Left colon (tissue), 2 donors: ENCODE measurements at regions not wholly inside any gene's neighbourhood (a gene's known extent, or its start where the extent isn't known, plus 50 kb on each side); places are given as distances from the start of the nearest gene placed in this dataset.

ENCODE experiments used
- ATAC-seq: fragments of 200-7000 bp; cut with Tn5 transposase; one replicate; pipeline ENCODE4 v1.9.1; 2020; ENCODE audit warnings: mild to moderate bottlenecking, moderate library complexity
- DNase-seq, 2 donors: peaks; one replicate each; pipeline ENCODE4 v3.0.0-alpha.2; 2020
- intact Hi-C, 2 donors: fragments of 100-400 bp; cut with DNase I in 1 of 2; cut with micrococcal nuclease in 1 of 2; formaldehyde crosslinking; loops; one replicate each; pipeline versions ENCODE4 v1.11.2 to v1.14.0; 2022; cut with DNase I, micrococcal nuclease
- donor health status: DM: no; HTN: no; CAD: no.
- donor health status: DM: yes; HTN: yes; CAD: no.

DNA sequence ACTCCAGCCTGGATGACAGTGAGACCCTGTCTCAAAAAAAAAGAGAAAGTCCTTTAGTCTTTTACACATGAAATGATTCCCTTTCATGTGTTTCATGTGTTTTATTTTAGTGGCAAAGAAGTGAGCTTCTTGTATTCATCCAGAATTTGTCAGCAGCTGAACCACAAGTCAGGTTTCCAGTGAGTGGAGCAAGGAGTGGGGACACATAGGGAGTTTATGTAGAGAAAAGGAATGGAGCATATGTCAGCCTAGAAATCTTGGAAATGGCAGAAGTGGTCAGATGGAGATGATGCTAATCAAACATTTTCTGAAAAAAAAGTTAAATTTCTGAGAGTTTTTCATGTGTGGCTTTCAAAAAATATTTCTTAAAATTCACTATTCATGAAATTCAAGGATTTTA is 383.0 kb upstream of the GATB start:
- intact Hi-C loops: no loop called here
- DNase-seq: no peak
- ATAC-seq: no peak

DNA sequence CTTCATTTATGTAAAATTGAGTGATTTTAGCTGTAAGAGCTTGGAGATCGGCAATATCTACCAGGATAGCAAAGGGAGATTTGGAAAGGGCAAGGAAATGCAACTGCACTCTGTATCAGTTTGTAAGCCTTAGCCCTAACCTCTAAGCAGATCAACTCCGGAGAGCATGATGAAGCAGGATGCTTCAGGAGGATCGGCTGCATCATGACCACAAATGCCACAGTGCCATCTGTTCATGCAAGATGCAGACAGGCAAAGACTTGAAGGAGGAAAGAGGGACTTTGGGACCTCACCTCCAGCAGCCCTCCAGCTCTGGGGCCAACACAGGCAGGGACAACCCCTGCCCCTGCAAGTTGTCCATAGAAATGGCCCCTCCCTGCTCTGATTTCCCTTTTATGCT is 377.6 kb upstream of the GATB start:
- ATAC-seq: no peak
- no peak for DNase-seq
- intact Hi-C loops: no loop called here

DNA sequence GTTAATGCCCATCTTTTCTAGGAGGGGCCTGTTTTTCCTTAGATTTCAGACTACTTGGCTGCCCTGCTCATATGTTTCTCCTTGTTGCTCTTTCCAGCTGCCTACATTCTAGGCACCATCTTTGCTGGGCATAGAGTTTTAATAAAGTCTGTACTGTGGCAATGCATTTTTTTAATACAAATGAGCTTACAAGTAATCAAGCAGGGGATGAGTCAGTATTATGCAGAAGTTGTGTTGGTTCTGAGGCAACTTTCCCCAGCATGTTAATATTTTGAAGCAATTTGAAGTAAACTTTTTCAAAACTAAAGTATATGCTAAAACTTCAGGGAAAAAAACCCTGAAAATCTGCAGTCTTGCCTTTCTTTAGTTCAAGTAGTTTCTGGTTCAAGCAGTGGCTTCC is 372.0 kb upstream of the GATB start:
- no peak for DNase-seq
- intact Hi-C loops: no loop called here
- no peak for ATAC-seq

DNA sequence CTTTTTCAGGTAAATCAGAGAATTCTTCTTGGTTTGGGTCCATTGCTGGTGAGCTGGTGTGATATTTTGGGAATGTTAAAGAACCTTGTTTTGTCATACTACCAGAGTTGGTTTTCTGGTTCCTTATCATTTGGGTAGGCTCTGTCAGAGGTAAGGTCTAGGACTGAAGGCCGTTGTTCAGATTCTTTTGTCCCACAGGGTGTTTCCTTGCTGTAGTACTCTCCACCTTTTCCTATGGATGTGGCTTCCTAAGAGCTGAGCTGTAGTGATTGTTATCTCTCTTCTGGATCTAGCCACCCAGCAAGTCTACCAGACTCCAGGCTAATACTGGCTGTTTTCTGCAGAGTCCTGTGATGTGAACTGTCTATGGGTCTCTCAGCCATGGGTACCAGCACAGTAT is 367.5 kb upstream of the GATB start:
- intact Hi-C loops: no loop called here
- no peak for DNase-seq
- ATAC-seq: no peak

GRCh38 chr4:152126238-152126637 is 365.4 kb upstream of the GATB start:
- intact Hi-C loops: no loop called here
- ATAC-seq: no peak
- no peak for DNase-seq

DNA sequence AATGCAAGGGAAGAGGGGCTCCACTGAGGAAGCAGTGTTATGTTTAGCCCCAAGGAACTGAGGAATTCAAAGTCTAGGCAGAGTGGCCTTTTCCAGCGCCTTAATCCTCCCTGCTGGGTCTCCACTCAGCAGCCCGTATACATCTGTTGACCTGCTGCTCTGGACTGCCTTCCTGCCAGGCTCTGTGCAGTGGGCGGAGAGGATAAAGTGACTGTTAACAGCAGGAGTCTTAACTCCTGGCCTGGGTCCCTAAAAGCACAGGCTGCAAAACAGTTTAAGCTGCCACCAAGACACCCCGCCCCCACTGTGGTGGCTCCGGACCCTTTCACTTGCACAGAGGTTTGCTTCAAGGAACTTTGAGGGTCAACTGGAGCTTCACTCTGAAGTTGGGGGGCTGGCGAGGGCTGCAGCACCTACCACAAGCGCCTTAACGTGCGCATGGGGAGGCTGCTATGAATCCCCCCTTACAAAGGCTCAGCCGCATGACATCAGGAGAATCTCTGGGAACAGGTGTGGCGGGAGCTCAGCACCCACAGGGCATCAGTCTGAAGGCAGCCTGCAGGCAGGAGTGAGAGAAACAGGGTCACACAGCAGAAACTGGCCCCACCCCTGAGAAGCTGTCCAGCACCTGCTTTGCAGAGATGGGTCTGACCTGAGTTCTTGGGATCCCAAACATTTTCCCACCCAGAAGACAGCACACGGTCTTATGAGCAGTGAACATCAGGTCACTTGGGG is 358.2 kb upstream of the GATB start:
- no peak for DNase-seq
- ATAC-seq: no peak
- intact Hi-C loops: no loop called here

DNA sequence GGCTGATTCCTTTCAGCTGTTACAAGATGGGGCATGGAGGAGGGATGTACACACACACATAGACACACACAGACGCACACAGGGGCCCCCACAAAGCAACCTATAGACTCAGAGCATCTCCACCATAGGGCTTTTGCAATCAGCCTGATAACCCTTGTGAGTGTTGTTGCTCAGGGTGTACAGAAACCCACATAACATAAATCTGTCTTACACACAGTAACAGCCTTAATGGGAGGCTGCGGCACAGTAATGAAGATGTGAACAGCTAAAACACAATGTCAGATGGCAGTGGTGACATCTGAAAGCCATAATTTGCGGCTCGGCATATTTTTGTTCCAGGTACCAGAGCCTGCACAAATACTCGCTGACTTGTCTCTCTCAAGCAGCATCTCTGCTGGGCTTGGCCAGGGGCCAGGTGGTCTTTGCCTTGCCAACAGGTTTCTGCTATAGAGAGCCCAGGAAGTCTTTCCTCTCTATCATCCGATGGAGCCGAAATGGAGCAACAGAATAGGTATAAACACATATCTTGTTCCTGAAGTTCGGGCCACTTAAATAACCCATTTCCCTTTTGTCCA is 357.2 kb upstream of the GATB start:
- ATAC-seq (no peak), DNase-seq (no peak)
- intact Hi-C loops: no loop called here

DNA sequence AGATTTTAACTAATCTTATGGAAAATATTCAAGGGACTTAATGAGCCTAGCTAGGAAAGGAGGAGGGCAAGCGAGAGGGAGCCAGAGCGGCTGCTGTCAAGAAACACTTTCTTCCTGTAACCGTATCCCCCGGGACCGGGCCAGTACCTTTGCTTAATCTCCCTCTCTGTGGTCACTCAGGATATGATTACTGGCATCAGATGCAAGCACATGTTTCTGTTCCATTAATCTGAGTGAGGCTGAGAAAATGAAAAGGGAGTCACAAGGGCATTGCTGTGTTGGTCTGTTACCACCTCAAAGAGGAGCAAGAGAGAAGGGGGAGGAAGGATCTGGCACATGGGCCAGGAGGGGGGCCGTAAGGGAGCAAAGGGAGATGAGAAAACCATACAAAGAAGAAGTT is 356.7 kb upstream of the GATB start:
- ATAC-seq: no peak
- intact Hi-C loops: no loop called here

DNA sequence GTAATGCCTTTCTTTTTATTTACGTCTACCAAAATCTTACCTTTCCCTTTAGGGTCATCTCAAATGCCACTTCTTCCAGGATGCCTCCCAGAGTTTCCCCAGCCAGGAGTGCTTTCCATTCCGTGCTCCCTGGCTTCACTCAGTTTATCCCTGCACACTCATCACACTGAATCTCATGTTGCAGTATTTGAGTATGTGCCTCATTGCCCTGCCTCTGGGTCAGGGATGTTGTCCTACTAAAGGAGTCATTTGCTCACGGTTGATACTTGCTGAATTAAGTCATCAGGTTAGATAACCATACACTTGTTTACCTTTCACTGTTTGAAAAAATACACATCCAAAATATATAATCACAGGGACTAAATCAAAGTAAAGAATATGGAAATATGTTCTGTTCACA is 356.2 kb upstream of the GATB start:
- DNase-seq: no peak
- intact Hi-C loops: no loop called here
- ATAC-seq: no peak

More for the DNA sequence above, 356.7 kb upstream of the GATB start:
- no peak for DNase-seq

DNA sequence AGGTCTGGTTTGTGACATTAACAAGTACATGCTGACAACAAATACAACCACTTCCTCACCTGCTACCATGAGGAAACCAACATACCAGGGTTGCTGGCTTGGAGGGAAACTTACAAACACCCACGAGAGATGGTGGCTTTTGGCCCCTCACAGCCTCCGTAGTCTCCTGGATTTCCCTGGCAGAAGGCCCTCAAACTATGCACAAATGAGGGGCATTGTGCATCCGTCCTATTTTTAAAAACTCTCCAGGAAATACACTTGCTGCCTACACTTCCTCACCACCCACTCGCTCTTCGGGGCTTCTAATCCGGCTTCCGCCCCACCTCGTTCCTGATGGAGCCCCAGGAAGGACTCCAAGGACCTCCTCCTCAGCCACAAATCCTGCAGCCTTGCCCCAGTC is 355.0 kb upstream of the GATB start:
- no peak for DNase-seq
- no peak for ATAC-seq
- intact Hi-C loops: no loop called here

DNA sequence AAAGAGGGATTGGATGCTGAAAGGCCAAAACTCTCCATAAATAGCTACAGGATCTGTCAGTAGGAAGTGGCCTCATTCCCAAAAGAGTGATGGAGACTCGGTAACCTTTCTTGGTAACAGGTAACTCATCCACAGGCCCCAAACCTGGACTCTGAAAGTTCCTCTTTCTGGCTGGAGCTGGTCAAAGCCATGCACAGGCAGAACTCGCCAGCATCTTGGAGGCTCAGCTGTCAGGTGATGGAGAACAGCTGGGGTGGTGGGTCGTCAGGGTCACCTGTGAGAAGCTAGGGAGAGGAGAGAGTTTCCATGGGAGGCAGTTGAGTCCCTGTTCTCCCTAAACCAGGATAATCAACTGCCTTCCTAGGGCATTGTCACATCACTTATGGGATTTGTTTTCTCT is 354.3 kb upstream of the GATB start:
- DNase-seq (no peak), ATAC-seq (no peak)
- intact Hi-C loops: no loop called here

- intact Hi-C loops: no loop called here
- no peak for ATAC-seq
- no peak for DNase-seq
Measured at GRCh38 chr4:152114562-152114961, 353.8 kb upstream of the GATB start.

DNA sequence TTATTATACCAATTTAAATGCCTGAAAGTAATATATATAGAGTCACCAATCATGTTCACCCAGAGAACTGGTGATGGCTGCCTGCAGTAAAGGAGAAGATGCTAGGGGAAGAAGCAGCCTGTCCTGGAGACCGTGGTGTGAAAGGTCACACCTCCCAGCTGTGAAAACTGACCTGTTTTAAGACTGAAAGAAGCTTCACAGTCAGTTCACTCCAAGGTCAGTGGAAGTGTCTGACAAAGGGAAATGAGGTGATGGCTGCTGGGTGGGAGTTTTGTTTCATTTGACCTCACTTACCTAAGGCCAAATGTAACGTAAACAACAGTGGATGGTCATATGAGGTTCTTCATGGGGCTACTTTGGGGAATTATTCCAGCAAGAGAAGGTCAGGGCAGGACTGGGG is 352.1 kb upstream of the GATB start:
- intact Hi-C loops: no loop called here
- ATAC-seq (no peak), DNase-seq (no peak)

- no peak for ATAC-seq
- intact Hi-C loops: no loop called here
- no peak for DNase-seq
Measured at GRCh38 chr4:152112190-152112589, 351.4 kb upstream of the GATB start.

- ATAC-seq (no peak), DNase-seq (no peak)
- intact Hi-C loops: no loop called here
Measured at GRCh38 chr4:152110780-152111179, 350.0 kb upstream of the GATB start.

DNA sequence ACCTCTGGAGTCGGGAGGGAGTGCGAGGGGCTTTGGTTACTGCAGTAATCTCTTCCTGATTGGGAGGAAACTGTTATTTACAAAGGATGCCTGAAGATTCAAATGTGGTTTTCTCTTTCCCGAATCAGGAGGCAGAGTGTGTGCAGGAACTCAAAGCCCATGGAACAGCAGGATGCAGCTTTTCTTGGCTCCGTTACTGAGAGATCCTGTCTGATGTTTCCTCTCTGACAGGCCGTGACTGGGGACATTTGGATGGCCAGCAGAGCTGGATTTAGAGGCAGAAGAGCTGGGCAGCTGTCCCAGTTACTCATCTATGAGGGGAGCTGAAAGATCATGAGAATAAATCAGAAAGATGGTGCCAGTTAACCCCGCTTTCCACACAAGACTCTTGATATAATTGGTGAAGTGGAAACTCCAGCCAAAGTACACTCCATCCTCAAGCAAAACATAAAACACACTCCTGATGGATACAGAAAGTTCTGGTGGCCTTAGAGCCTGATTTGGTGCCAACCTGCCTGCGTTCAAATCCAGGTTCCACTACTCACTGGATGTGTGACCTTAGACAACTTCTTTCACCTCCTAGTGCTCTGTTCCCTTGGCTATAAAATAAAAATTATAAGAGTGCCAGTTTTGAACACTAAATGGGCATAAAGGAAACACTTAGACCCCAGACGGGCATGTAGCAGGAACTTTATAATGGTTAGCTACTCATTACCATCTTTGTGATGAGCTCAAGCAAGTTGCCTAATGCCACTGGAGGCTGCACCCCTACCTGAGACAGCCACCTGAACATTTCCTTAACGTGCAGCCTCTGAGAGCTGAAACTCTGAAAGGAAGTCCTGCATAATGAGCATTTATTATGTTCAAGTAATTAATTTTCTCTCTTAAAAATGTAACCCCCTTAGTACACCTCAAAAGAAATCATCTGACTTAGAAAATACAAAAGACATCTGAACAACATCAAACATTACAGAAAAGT is 349.0 kb upstream of the GATB start:
- intact Hi-C loops: no loop called here
- no peak for DNase-seq
- no peak for ATAC-seq

DNA sequence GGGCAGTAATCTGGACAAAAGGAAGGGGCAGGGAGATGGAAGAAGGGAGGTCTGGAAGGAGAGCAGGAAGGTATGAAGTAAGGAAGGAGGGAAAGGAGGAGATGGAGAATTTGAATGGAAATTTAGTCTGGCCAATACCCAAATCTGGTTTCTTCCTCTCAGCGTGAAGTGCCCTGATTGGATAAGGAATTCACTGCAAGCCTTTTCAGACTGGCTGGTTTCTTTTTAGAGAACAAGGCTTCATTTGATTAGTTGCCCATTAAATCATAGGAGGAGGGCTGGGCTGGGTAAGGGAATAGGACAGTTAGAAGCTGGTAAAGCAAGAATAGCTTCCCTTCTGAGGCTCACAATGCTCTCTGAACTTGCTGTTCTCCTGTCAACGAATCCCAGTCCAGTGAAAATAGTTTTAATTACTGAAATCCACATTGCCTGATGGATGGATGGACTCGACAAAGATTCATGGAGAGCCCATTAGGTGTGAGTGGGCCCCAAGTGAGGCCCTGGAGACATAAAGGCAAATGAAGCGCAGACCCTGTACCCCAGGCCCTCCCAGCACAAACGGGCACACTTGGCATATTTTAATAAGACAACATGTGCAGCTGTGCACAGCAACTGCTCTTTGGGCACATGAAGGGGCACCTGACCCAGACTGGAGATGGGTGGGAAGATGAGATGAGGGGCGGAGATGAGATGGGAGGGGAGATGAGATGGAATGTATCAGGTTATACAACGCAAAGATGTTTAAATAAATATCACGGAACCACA is 347.1 kb upstream of the GATB start:
- intact Hi-C loops: no loop called here

DNA sequence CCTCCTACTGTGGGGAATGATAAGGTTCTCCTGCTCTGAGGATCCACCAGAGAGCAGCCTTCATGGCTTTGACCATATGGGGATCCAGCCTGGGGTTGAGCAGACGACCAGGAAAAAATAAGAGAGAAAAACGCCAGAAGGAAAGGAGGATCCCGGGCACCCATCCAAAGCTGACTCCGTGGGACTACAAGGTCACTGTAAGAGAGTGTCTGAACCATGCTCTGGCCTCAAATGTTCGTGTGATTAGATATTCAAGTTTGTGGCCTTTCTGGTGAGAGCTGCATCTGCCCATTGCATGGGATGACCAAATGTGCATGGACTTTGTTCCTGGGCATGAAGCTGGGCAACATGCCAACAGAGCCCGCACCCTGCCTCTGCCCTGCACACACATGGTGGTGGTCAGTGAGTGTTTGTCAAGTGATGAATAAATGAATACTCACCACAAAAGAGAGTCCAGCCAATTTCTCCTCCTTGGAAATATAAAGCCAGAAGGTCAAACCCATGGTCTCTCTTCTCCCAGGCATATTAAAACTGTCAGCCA is 346.0 kb upstream of the GATB start:
- DNase-seq (no peak), ATAC-seq (no peak)
- intact Hi-C loops: no loop called here

More for the DNA sequence above, 347.1 kb upstream of the GATB start:
- DNase-seq (no peak), ATAC-seq (no peak)
